Upper lobe of left lung (tissue), 6 donors: ENCODE measurements at regions not wholly inside any gene's neighbourhood (a gene's known extent, or its start where the extent isn't known, plus 50 kb on each side); places are given as distances from the start of the nearest gene placed in this dataset.

ENCODE experiments used
- ATAC-seq, 2 donors: fragments of 200-7000 bp; cut with Tn5 transposase; one replicate each; pipeline ENCODE4 v1.9.1; 2022; ENCODE audit warnings: mild to moderate bottlenecking in 2 of 2, moderate library complexity in 2 of 2; ENCODE audit not compliant: low FRiP score in 2 of 2
- DNase-seq, 2 donors: peaks; one replicate each; pipeline ENCODE4 v3.0.0-alpha.2; 2019 to 2020
- H3K27ac ChIP-seq, 4 donors: fragments of 200-600 bp; sonication (generic); one replicate each; pipeline ENCODE4 v1.5.1; 2016 to 2019
- H3K27me3 ChIP-seq, 4 donors: fragments of 200-600 bp; sonication (generic); one replicate each; pipeline ENCODE4 v1.5.1; 2017 to 2019
- H3K36me3 ChIP-seq, 4 donors: fragments of 200-600 bp; sonication (generic); one replicate each; pipeline ENCODE4 v1.5.1; 2016 to 2019
- H3K4me1 ChIP-seq, 4 donors: fragments of 200-600 bp; sonication (generic); one replicate each; pipeline ENCODE4 v1.5.1; 2018 to 2019
- H3K4me3 ChIP-seq, 4 donors: fragments of 200-600 bp; sonication (generic); one replicate each; pipeline ENCODE4 v1.5.1; 2017 to 2019; ENCODE audit warnings: mild to moderate bottlenecking in 2 of 4, moderate library complexity in 1 of 4
- H3K9me3 ChIP-seq, 4 donors: fragments of 200-600 bp; sonication (generic); one replicate each; pipeline ENCODE4 v1.5.1; 2018 to 2019
- CTCF ChIP-seq, 6 experiments: fragments of 450-650 bp in 4 of 6; fragments of 200-600 bp in 2 of 6; sonication (generic) in 2 of 6; IDR thresholded peaks; one replicate each; pipeline ENCODE4 v1.5.1; 2016 to 2019; ENCODE audit warnings: antibody characterized with exemption in 6 of 6
- EP300 ChIP-seq, 4 donors: sonication (generic); formaldehyde crosslinking; IDR thresholded peaks; one replicate each; pipeline ENCODE4 v1.5.1; 2017; ENCODE audit warnings: antibody characterized with exemption in 4 of 4, control low read depth in 2 of 4
- POLR2A ChIP-seq, 4 donors: fragments of 450-650 bp; IDR thresholded peaks; one replicate each; pipeline ENCODE4 v1.5.1; 2016 to 2017; ENCODE audit warnings: antibody characterized with exemption in 4 of 4, mild to moderate bottlenecking in 2 of 4
- POLR2AphosphoS5 ChIP-seq, 2 donors: sonication (generic); formaldehyde crosslinking; IDR thresholded peaks; one replicate each; pipeline ENCODE4 v1.5.1; 2017; ENCODE audit warnings: antibody characterized with exemption in 2 of 2
- WGBS, 2 donors: methylation state at CpG; one replicate each; pipeline ENCODE4 v1.1.5; 2017 to 2018; 5-methylcytosine and 5-hydroxymethylcytosine counted together
- donor health status: DM: no; HTN: no; CAD: no; lungs with moderate emphysema.
- donor health status: DM: no; HTN: yes; CAD: no; lungs with severe emphysema.

GRCh38 chr1:84073266-84073665 is 70.8 kb upstream of the PRKACB start:
- ATAC-seq (no peak), DNase-seq (no peak)
- Histone ChIP-seq H3K36me3 (no peaks in the 10 kb centered on the region), H3K27me3 (no peaks in the 10 kb centered on the region), H3K27ac (no peak overlapping the region), H3K9me3 (no peaks in the 10 kb centered on the region), H3K4me1 (peaks cover 0 to 12% (median 2%) of the 10 kb centered on the region in 4 donors), H3K4me3 (no peak overlapping the region)
- WGBS, 2 donors, result 77 to 81% methylated on average over 3 of the region's 3 CpGs
- TF ChIP-seq EP300 (IDR thresholded peaks at IDR 0.05) (no peak), CTCF (IDR thresholded peaks at IDR 0.05) (no peak), POLR2AphosphoS5 (IDR thresholded peaks at IDR 0.05) (no peak), POLR2A (IDR thresholded peaks at IDR 0.05) (no peak)

- 96% methylated on average over 2 of the region's 2 CpGs for WGBS, 2 donors
- H3K36me3 ChIP-seq, result no peaks in the 10 kb centered on the region
These were observed 70.4 kb upstream of the TTLL7 start for GRCh38 chr1:84069236-84069845.

GRCh38 chr1:84062496-84062895 is 63.6 kb upstream of the TTLL7 start:
- 91 to 97% methylated on average over 1 of the region's 1 CpG for WGBS, 2 donors
- H3K27ac ChIP-seq, result no peak overlapping the region
- no peaks in the 10 kb centered on the region for H3K4me1 ChIP-seq
- DNase-seq (no peak), ATAC-seq (no peak)
- H3K36me3 ChIP-seq, result no peaks in the 10 kb centered on the region
- H3K9me3 ChIP-seq, result no peaks in the 10 kb centered on the region
- TF ChIP-seq POLR2A (IDR thresholded peaks at IDR 0.05), result no peak
- TF ChIP-seq EP300 (IDR thresholded peaks at IDR 0.05), result no peak
- TF ChIP-seq CTCF (IDR thresholded peaks at IDR 0.05), result no peak
- no peak for TF ChIP-seq POLR2AphosphoS5 (IDR thresholded peaks at IDR 0.05)
- no peak overlapping the region for H3K4me3 ChIP-seq
- H3K27me3 ChIP-seq, result no peaks in the 10 kb centered on the region

More at GRCh38 chr1:84069236-84069845, 70.4 kb upstream of the TTLL7 start:
- no peak overlapping the region for H3K27ac ChIP-seq
- ATAC-seq (no peak), DNase-seq (no peak)
- no peak overlapping the region for H3K4me3 ChIP-seq
- no peaks in the 10 kb centered on the region for H3K9me3 ChIP-seq
- H3K27me3 ChIP-seq, result no peaks in the 10 kb centered on the region
- TF ChIP-seq POLR2A (IDR thresholded peaks at IDR 0.05) (no peak), CTCF (IDR thresholded peaks at IDR 0.05) (no peak), EP300 (IDR thresholded peaks at IDR 0.05) (no peak), POLR2AphosphoS5 (IDR thresholded peaks at IDR 0.05) (no peak)
- no peaks in the 10 kb centered on the region for H3K4me1 ChIP-seq

GRCh38 chr1:84061336-84061735 is 62.4 kb upstream of the TTLL7 start:
- TF ChIP-seq CTCF (IDR thresholded peaks at IDR 0.05), result no peak
- TF ChIP-seq EP300 (IDR thresholded peaks at IDR 0.05), result no peak
- TF ChIP-seq POLR2A (IDR thresholded peaks at IDR 0.05), result no peak
- TF ChIP-seq POLR2AphosphoS5 (IDR thresholded peaks at IDR 0.05), result no peak
- DNase-seq (no peak), ATAC-seq (no peak)
- WGBS, 2 donors, result 61 to 64% methylated on average over 2 of the region's 2 CpGs
- no peaks in the 10 kb centered on the region for H3K9me3 ChIP-seq
- no peaks in the 10 kb centered on the region for H3K27me3 ChIP-seq
- H3K36me3 ChIP-seq, result no peaks in the 10 kb centered on the region
- no peak overlapping the region for H3K4me3 ChIP-seq
- no peaks in the 10 kb centered on the region for H3K4me1 ChIP-seq
- no peak overlapping the region for H3K27ac ChIP-seq

DNA sequence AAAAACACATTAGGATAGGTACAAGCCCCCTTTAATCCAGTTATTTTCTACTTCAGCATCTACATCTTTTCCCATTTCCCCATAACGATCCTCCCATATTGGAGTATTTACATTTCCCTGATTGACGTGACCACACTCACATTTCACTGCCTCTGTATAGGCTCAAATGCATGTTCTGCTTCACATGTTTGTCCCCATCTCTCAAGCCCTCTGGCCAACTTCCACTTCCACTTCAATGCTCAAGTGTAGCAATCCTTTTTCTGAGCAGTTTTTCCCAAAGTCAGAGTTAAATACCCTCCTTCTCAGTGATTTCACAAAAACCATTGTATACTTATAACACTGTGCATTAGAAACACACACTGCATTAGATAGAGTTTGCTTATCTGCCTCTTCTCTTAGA is 61.8 kb upstream of the TTLL7 start:
- ATAC-seq (no peak), DNase-seq (no peak)
- TF ChIP-seq POLR2A (IDR thresholded peaks at IDR 0.05), result no peak
- no peak for TF ChIP-seq POLR2AphosphoS5 (IDR thresholded peaks at IDR 0.05)
- no peak for TF ChIP-seq CTCF (IDR thresholded peaks at IDR 0.05)
- no peak for TF ChIP-seq EP300 (IDR thresholded peaks at IDR 0.05)
- no peaks in the 10 kb centered on the region for H3K36me3 ChIP-seq
- no peaks in the 10 kb centered on the region for H3K9me3 ChIP-seq
- WGBS, 2 donors, result 45 to 51% methylated on average over 2 of the region's 2 CpGs
- no peaks in the 10 kb centered on the region for H3K4me1 ChIP-seq
- no peak overlapping the region for H3K27ac ChIP-seq
- H3K4me3 ChIP-seq, result no peak overlapping the region
- H3K27me3 ChIP-seq, result no peaks in the 10 kb centered on the region
